ENCODE measurements at regions not wholly inside any gene's neighbourhood (a gene's known extent, or its start where the extent isn't known, plus 50 kb on each side); places are given as distances from the start of the nearest gene placed in this dataset.
"Not testable (repeated sequence)": the region's sequence is repeated elsewhere in the genome, so short reads cannot be mapped to it uniquely, and the experiment has no call there.

DNA sequence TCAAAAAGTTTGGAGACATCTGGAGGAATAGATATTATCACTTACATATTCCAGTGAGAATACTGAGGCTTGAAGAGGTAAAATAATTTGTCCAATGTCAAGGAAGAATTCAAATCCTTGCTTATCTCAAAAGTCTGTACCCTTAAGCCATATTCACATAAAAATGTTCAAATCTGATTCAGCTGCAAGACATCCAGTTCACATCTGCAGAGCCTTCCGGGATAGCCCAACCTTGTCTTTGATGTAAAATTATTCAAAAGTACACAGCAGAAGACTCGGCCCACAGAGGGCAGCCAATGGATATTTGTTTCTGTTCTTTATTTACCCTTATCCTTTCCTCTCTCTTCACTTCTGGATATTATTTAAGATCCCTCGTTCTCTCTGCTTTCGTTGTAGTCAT lies 1183.8 kb upstream of the WWC1 start:
- intact Hi-C loops (cut with micrococcal nuclease) (no loop called here), dilution Hi-C loops (cut with MboI; ENCODE audit: extremely low pct_ligation_motif_present, low sequenced_read_pairs) (no loop called here)
- Histone ChIP-seq H3K4me3 (replicated peaks in 1 of 3; ENCODE audit: insufficient read depth in 1 of 3, low read depth in 1 of 3, low read length in 3 of 3) (no peak overlapping the region), H3K27ac (ENCODE audit: insufficient read depth, low read depth, low read length) (no peak overlapping the region), H3K9ac (replicated peaks; ENCODE audit: extremely low read depth, insufficient read depth, low read length) (no peak overlapping the region), H3K27me3 (ENCODE audit: control insufficient read depth in 2 of 2, insufficient read depth in 2 of 2, low read length in 2 of 2) (no peaks in the 10 kb centered on the region), H3K9me3 (replicated peaks; ENCODE audit: control insufficient read depth, insufficient read depth, low read length) (peaks cover 3% of the 10 kb centered on the region), H3K9me1 (replicated peaks; ENCODE audit: control insufficient read depth, extremely low read depth, insufficient read depth, low read length) (no peaks in the 10 kb centered on the region), H2AFZ (ENCODE audit: low read depth, low read length) (no peak overlapping the region), H3K4me2 (ENCODE audit: insufficient read depth, low read length) (no peak overlapping the region), H3K36me3 (ENCODE audit: control insufficient read depth in 2 of 2, extremely low read depth in 1 of 2, insufficient read depth in 2 of 2, low read length in 2 of 2) (no peaks in the 10 kb centered on the region), H4K20me1 (replicated peaks; ENCODE audit: control insufficient read depth, extremely low read depth, insufficient read depth, low read length) (no peaks in the 10 kb centered on the region), H3K79me2 (ENCODE audit: control insufficient read depth, insufficient read depth, low read length) (no peaks in the 10 kb centered on the region), H3K4me1 (ENCODE audit: control insufficient read depth, extremely low read depth, insufficient read depth, low read length) (no peaks in the 10 kb centered on the region)
- no peak for FAIRE-seq
- CTCF ChIA-PET: no interaction called here
- no TSS peak for BruUV-seq (replicated peaks)
- no peak for TF ChIP-seq POLR2A (IDR thresholded peaks at IDR 0.05; ENCODE audit: low read depth, low read length)
- TF ChIP-seq, protein P1, sequence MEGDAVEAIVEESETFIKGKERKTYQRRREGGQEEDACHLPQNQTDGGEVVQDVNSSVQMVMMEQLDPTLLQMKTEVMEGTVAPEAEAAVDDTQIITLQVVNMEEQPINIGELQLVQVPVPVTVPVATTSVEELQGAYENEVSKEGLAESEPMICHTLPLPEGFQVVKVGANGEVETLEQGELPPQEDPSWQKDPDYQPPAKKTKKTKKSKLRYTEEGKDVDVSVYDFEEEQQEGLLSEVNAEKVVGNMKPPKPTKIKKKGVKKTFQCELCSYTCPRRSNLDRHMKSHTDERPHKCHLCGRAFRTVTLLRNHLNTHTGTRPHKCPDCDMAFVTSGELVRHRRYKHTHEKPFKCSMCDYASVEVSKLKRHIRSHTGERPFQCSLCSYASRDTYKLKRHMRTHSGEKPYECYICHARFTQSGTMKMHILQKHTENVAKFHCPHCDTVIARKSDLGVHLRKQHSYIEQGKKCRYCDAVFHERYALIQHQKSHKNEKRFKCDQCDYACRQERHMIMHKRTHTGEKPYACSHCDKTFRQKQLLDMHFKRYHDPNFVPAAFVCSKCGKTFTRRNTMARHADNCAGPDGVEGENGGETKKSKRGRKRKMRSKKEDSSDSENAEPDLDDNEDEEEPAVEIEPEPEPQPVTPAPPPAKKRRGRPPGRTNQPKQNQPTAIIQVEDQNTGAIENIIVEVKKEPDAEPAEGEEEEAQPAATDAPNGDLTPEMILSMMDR (IDR thresholded peaks at IDR 0.05; ENCODE audit: extremely low read depth in 1 of 2, insufficient read depth in 1 of 2, low read depth in 1 of 2, low read length in 2 of 2): no peak
- TF ChIP-seq GATA2 (IDR thresholded peaks at IDR 0.05; ENCODE audit: insufficient read depth, insufficient read length, low read depth, low read length): no peak
- no peak for TF ChIP-seq JUN (IDR thresholded peaks at IDR 0.05; ENCODE audit: borderline replicate concordance, insufficient read depth, insufficient read length, low read depth)
- TF ChIP-seq POLR2AphosphoS5 (IDR thresholded peaks at IDR 0.05; ENCODE audit: insufficient read depth, low read depth, low read length): no peak
- POLR2A ChIA-PET: no interaction called here
- DNase-seq (ENCODE audit: low read depth, low spot score): no peak

DNA sequence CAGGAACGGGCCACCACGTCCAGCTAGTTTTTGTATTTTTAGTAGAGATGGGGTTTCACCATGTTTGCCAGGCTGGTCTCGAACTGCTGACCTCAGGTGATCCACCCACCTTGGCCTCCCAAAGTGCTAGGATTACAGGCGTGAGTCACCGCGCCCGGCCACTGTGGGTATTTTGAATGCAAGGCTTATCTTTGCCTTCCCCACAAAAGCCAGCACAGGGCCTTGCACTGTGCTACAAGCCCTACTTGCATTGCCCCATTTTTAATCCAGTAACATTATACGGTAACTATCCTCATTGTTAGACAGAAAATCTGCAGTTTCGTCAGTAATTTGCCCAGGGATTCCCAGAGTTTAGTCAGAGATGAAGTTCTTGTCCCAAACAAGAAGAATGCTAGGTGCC lies 1183.2 kb upstream of the WWC1 start:
- DNase-seq (ENCODE audit: low read depth, low spot score); H2AFZ ChIP-seq (ENCODE audit: low read depth, low read length); FAIRE-seq; H3K27ac ChIP-seq (ENCODE audit: insufficient read depth, low read depth, low read length); H3K4me3 ChIP-seq (replicated peaks in 1 of 3; ENCODE audit: insufficient read depth in 1 of 3, low read depth in 1 of 3, low read length in 3 of 3); H3K4me2 ChIP-seq (ENCODE audit: insufficient read depth, low read length); POLR2A ChIA-PET; H3K9me1 ChIP-seq (replicated peaks; ENCODE audit: control insufficient read depth, extremely low read depth, insufficient read depth, low read length); BruUV-seq (replicated peaks); H3K9ac ChIP-seq (replicated peaks; ENCODE audit: extremely low read depth, insufficient read depth, low read length); CTCF ChIA-PET; intact Hi-C loops (cut with micrococcal nuclease); H4K20me1 ChIP-seq (replicated peaks; ENCODE audit: control insufficient read depth, extremely low read depth, insufficient read depth, low read length); dilution Hi-C loops (cut with MboI; ENCODE audit: extremely low pct_ligation_motif_present, low sequenced_read_pairs); H3K27me3 ChIP-seq (ENCODE audit: control insufficient read depth in 2 of 2, insufficient read depth in 2 of 2, low read length in 2 of 2); H3K79me2 ChIP-seq (ENCODE audit: control insufficient read depth, insufficient read depth, low read length); H3K4me1 ChIP-seq (ENCODE audit: control insufficient read depth, extremely low read depth, insufficient read depth, low read length); H3K36me3 ChIP-seq (ENCODE audit: control insufficient read depth in 2 of 2, extremely low read depth in 1 of 2, insufficient read depth in 2 of 2, low read length in 2 of 2); H3K9me3 ChIP-seq (replicated peaks; ENCODE audit: control insufficient read depth, insufficient read depth, low read length): not testable (repeated sequence)

Measured in endothelial cell of umbilical vein (primary cell).